Lower leg skin (tissue), 3 donors: ENCODE measurements at regions not wholly inside any gene's neighbourhood (a gene's known extent, or its start where the extent isn't known, plus 50 kb on each side); places are given as distances from the start of the nearest gene placed in this dataset.

Experiments used
- POLR2A ChIP-seq, 2 donors: fragments of 450-650 bp; IDR thresholded peaks; one replicate each; pipeline ENCODE4 v1.6.1; 2016 to 2017; ENCODE audit warnings: antibody characterized with exemption in 2 of 2, mild to moderate bottlenecking in 1 of 2, moderate library complexity in 1 of 2
- TF ChIP-seq, protein P1 (sequence below), 3 donors: fragments of 450-650 bp; IDR thresholded peaks; one replicate each; pipeline ENCODE4 v1.5.1; 2016; ENCODE audit warnings: antibody characterized with exemption in 3 of 3, mild to moderate bottlenecking in 3 of 3, moderate library complexity in 2 of 3

DNA sequence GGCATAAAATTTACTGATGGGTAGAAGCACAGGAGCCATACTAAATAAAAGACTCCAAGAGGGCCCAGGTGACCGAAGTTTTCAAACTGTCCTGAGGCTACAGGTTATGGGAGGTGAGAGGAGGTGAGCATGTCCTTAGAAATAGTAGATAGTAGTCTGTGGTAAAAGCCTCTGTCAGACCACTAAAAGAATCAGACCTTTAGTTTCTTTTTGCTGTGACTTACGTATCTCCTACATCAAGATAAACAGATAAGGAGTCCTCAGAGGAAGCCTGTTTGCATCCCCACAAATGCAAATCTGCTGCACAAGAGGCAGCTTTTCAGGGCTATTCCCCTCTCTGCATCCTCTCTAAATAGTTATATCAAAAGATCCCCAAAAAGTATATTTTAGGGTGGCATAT is 711.6 kb upstream of the SLITRK6 start:
- TF ChIP-seq, protein P1, sequence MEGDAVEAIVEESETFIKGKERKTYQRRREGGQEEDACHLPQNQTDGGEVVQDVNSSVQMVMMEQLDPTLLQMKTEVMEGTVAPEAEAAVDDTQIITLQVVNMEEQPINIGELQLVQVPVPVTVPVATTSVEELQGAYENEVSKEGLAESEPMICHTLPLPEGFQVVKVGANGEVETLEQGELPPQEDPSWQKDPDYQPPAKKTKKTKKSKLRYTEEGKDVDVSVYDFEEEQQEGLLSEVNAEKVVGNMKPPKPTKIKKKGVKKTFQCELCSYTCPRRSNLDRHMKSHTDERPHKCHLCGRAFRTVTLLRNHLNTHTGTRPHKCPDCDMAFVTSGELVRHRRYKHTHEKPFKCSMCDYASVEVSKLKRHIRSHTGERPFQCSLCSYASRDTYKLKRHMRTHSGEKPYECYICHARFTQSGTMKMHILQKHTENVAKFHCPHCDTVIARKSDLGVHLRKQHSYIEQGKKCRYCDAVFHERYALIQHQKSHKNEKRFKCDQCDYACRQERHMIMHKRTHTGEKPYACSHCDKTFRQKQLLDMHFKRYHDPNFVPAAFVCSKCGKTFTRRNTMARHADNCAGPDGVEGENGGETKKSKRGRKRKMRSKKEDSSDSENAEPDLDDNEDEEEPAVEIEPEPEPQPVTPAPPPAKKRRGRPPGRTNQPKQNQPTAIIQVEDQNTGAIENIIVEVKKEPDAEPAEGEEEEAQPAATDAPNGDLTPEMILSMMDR (IDR thresholded peaks at IDR 0.05), result no peak
- TF ChIP-seq POLR2A (IDR thresholded peaks at IDR 0.05), result no peak
